Omental fat pad (tissue), 3 donors: ENCODE measurements at regions not wholly inside any gene's neighbourhood (a gene's known extent, or its start where the extent isn't known, plus 50 kb on each side); places are given as distances from the start of the nearest gene placed in this dataset.

Experiments
- ATAC-seq: fragments of 150-250 bp; one replicate; pipeline ENCODE4 v1.9.1; 2016; ENCODE audit warnings: mild to moderate bottlenecking, moderate library complexity; ENCODE audit not compliant: low FRiP score
- DNase-seq: peaks from one replicate; pipeline ENCODE4 v3.0.0-alpha.2; 2019; ENCODE audit warnings: low spot score
- TF ChIP-seq, protein P1 (sequence below), 3 donors: fragments of 450-650 bp; IDR thresholded peaks; one replicate each; pipeline ENCODE4 v1.5.1; 2016 to 2017; ENCODE audit warnings: antibody characterized with exemption in 3 of 3, mild to moderate bottlenecking in 3 of 3, moderate library complexity in 2 of 3

DNA sequence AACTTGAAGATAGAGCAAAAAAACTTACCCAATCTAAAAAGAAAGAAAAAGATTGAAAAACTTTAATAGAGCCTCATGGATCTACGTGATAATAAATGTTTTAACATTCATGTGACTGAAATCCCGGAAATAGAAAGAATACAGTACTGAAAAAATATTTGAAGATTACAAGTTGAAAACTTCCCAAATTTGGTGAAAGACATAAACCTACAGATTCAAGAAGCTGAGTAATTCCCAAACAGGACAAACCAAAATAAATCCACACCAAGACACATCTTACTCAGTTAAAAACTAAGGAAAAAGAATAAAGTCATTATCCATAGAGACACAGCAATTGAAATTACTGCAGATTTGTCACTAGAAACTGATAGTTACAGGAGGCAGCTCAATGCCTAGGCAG, 121.8 kb upstream of the NUDT7 start:
- TF ChIP-seq, protein P1, sequence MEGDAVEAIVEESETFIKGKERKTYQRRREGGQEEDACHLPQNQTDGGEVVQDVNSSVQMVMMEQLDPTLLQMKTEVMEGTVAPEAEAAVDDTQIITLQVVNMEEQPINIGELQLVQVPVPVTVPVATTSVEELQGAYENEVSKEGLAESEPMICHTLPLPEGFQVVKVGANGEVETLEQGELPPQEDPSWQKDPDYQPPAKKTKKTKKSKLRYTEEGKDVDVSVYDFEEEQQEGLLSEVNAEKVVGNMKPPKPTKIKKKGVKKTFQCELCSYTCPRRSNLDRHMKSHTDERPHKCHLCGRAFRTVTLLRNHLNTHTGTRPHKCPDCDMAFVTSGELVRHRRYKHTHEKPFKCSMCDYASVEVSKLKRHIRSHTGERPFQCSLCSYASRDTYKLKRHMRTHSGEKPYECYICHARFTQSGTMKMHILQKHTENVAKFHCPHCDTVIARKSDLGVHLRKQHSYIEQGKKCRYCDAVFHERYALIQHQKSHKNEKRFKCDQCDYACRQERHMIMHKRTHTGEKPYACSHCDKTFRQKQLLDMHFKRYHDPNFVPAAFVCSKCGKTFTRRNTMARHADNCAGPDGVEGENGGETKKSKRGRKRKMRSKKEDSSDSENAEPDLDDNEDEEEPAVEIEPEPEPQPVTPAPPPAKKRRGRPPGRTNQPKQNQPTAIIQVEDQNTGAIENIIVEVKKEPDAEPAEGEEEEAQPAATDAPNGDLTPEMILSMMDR (IDR thresholded peaks at IDR 0.05): no peak
- ATAC-seq (no peak), DNase-seq (no peak)

DNA sequence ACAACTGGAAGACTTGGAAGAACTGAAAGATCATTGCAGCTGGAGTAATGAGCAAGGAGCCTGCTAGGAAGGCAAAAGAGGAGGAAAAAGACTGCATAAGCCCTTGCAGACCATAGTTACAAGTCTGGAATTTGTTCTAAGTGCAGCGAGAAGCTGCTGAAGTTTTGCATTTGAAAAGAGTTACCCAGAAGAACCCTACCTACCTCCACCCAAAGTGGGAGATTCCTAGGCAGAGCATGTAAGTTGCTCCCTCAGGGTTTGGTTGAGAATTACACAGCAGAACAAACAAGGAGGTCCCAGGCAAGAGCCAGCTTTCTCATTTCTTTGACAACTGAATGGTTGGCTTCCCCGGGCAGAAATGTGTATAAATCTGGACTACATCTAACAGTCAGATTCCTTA, 118.7 kb upstream of the NUDT7 start:
- no peak for DNase-seq
- no peak for ATAC-seq
- TF ChIP-seq, protein P1 (IDR thresholded peaks at IDR 0.05): no peak

DNA sequence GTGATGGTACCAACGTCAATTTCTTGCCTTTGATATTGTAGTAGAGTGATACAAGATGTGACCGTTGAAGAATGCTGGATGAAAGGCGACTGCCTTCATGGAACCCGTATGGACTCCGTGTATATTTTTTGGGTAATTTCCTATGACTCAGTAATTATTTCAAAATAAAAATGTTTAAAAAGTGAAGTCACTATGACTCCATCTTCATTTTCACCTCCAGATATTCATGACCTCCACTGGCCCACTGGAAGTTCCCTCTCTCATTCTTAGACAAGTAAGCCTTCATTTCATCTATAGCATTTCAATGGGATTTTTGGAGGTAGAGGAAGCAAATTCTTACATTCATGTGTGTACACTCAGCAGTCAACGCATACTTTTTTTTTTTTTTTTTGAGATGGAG, 111.8 kb upstream of the NUDT7 start:
- ATAC-seq: no peak
- DNase-seq: no peak
- TF ChIP-seq, protein P1 (IDR thresholded peaks at IDR 0.05): no peak

DNA sequence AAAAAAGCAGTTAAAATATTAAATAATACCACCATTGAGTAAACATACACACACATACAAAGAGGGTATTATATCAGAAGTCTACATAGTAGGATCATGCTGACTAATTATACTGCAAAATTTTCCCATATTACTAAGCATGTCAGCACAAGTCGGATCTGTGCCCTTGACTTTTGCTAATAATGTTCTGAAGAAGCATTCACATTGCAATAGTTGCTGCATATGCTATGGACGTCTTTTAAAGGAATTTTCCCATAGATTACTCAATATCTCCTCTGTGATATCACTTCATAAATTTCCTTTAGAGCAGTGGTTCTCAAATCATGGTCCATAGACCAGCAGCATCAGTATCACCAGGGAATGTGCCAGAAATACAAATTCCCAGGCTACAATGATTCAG, 110.9 kb upstream of the NUDT7 start:
- no peak for ATAC-seq
- TF ChIP-seq, protein P1 (IDR thresholded peaks at IDR 0.05): no peak
- DNase-seq: no peak

DNA sequence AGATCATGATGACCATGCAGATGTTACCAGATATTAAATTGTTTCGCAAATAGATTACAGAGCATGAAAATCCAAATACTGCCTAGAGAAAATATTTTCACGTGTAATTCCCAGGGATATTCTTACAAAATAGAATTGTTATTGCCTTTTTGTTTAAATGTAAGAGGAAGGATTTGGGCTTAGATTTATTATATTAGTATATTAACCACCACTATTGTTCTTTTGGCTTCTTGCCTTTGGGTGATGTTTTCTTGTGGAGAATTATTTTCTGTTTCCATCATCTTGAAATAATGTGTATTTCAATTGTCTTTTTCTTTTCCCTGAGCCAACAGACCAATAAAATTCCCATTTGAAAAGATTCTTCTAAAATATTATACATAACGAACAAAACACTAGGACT, 109.7 kb upstream of the NUDT7 start:
- ATAC-seq (no peak), DNase-seq (no peak)
- TF ChIP-seq, protein P1 (IDR thresholded peaks at IDR 0.05): no peak

DNA sequence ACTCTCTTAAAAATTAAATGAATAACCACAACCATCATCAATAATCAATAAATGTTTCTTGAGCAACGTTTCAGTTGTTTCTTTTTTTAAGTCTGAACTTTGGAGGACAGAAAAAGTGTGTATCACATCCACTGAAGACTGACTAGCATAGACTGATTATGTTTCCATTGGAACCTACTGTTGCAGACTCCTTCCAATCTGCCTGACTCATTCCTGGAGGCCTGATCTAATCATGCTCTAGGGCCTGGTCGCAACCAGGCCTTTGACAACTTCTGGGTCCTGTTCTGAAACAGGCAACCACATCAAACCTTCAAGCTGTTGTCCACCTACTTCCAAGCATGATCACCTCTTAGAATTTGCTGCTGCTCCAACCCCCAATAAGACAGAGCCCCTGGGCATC, 109.2 kb upstream of the NUDT7 start:
- TF ChIP-seq, protein P1 (IDR thresholded peaks at IDR 0.05): no peak
- no peak for ATAC-seq
- no peak for DNase-seq

DNA sequence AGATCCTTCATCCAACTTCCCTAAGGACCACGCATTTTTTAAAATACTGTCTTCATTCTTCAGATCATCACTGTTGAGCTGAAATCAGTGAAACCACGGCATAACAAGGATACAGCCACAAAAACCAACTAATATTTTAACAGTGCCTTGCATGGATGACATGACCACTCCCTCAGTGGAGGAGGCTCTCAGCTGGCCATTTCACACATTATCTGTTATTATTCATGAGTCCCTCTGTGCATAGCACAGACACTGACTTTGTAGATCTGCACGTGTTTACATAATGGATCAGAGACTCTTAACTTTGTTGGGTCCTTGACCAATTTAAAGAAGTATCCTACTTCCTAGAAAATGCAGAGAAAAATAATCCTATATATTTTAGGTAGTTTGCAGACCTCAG, 104.8 kb upstream of the NUDT7 start:
- ATAC-seq (no peak), DNase-seq (no peak)
- TF ChIP-seq, protein P1 (IDR thresholded peaks at IDR 0.05): no peak
